HCT116 (cell line): ENCODE measurements at regions not wholly inside any gene's neighbourhood (a gene's known extent, or its start where the extent isn't known, plus 50 kb on each side); places are given as distances from the start of the nearest gene placed in this dataset.

Experiments
- ATAC-seq: fragments of 200-7000 bp; cut with Tn5 transposase; 2 replicates; pipeline ENCODE4 v1.9.1; 2020; ENCODE audit warnings: mild to moderate bottlenecking, moderate library complexity
- BruUV-seq: library from RNA; stranded (reverse); fragments of 400-500 nt; replicated peaks from 2 replicates; lab custom pipeline; 2021; lab: Mats Ljungman, UMichigan
- CTCF ChIA-PET: fragments of 300-600 bp; sonication (Branson Sonifier 250); formaldehyde crosslinking; loops from one replicate; lab custom pipeline; 2021; ENCODE audit warnings: antibody characterized with exemption; lab: Charles Lee
- POLR2A ChIA-PET: fragments of 300-600, 350-600 bp; sonication (Branson Sonifier 250); formaldehyde crosslinking; loops from one replicate; lab custom pipeline; 2021; ENCODE audit warnings: antibody characterized with exemption; lab: Charles Lee
- RAD21 ChIA-PET, 2 experiments: fragments of 300-600 bp; sonication (Branson Sonifier 250); formaldehyde crosslinking; loops; one replicate each; lab custom pipeline; 2023; ENCODE audit warnings: low total read pairs in 2 of 2; ENCODE audit not compliant: uncharacterized antibody in 2 of 2, unreplicated experiment in 2 of 2, low non-redundant PET in 1 of 2; lab: Charles Lee
- DNase-seq: peaks from one replicate; pipeline ENCODE4 v3.0.0-alpha.2; 2010; ENCODE audit warnings: low read depth, low spot score
- H2AFZ ChIP-seq: fragments of 200-600 bp; shearing (Covaris generic), sonication (generic); 2 replicates; pipeline ENCODE4 v1.6.1; 2017; ENCODE audit warnings: low read depth, mixed run types, mixed read lengths, antibody characterized with exemption, low read length; ENCODE audit not compliant: poor library complexity, severe bottlenecking
- H3K27ac ChIP-seq: 2 replicates; pipeline ENCODE4 v1.5.1; 2012; ENCODE audit warnings: low read depth, low read length
- H3K27me3 ChIP-seq: fragments of 200-600 bp; sonication (generic); 2 replicates; pipeline ENCODE4 v1.6.1; 2016; ENCODE audit warnings: mixed run types, low read length, mixed read lengths; ENCODE audit not compliant: insufficient read depth
- H3K36me3 ChIP-seq, 2 experiments: fragments of 200-500 bp in 1 of 2; fragments of 200-600 bp in 1 of 2; sonication (Bioruptor generic) in 1 of 2; sonication (generic) in 1 of 2; 2 replicates each; pipeline versions ENCODE4 v1.5.1 to v1.6.1; 2014 to 2016; ENCODE audit warnings: low read length in 2 of 2, inconsistent platforms in 1 of 2, mixed read lengths in 1 of 2, mixed run types in 1 of 2; ENCODE audit not compliant: insufficient read depth in 2 of 2, control insufficient read depth in 1 of 2
- H3K4me1 ChIP-seq, 2 experiments: fragments of 200-600 bp in 1 of 2; sonication (generic) in 1 of 2; 2 replicates each; pipeline versions ENCODE4 v1.5.1 to v1.6.1; 2012 to 2017; ENCODE audit warnings: low read length in 2 of 2, inconsistent platforms in 1 of 2, mild to moderate bottlenecking in 1 of 2, mixed read lengths in 1 of 2, mixed run types in 1 of 2, moderate library complexity in 1 of 2; ENCODE audit not compliant: insufficient read depth in 2 of 2, control insufficient read depth in 1 of 2
- H3K4me2 ChIP-seq: fragments of 200-600 bp; sonication (generic); 2 replicates; pipeline ENCODE4 v1.6.1; 2017; ENCODE audit warnings: mixed run types, low read length, mixed read lengths
- H3K4me3 ChIP-seq, 2 experiments: fragments of 200-600 bp in 1 of 2; sonication (generic) in 1 of 2; replicated peaks in 1 of 2; 2 replicates each; pipeline ENCODE4 v1.5.1; 2011 to 2016; ENCODE audit warnings: low read length in 2 of 2, control low read depth in 1 of 2, low read depth in 1 of 2, mild to moderate bottlenecking in 1 of 2, mixed read lengths in 1 of 2, mixed run types in 1 of 2
- H3K79me2 ChIP-seq: fragments of 200-600 bp; sonication (generic); 2 replicates; pipeline ENCODE4 v1.6.1; 2017; ENCODE audit warnings: mild to moderate bottlenecking, mixed run types, low read length, moderate library complexity, mixed read lengths; ENCODE audit not compliant: insufficient read depth
- H3K9ac ChIP-seq: fragments of 200-600 bp; sonication (generic); 2 replicates; pipeline ENCODE4 v1.6.1; 2016; ENCODE audit warnings: low read length, mixed read lengths
- H3K9me2 ChIP-seq: fragments of 200-600 bp; sonication (generic), shearing (Covaris generic); 2 replicates; pipeline ENCODE4 v1.6.1; 2017; ENCODE audit warnings: mixed run types, mild to moderate bottlenecking, moderate library complexity; ENCODE audit not compliant: insufficient read depth
- H3K9me3 ChIP-seq, 2 experiments: fragments of 200-500 bp in 1 of 2; fragments of 200-600 bp in 1 of 2; sonication (Bioruptor generic) in 1 of 2; sonication (generic) in 1 of 2; 2 replicates each; pipeline ENCODE4 v1.6.1; 2014 to 2017; ENCODE audit warnings: low read length in 2 of 2, mixed read lengths in 2 of 2, inconsistent platforms in 1 of 2, low read depth in 1 of 2, mild to moderate bottlenecking in 1 of 2, mixed run types in 1 of 2, moderate library complexity in 1 of 2; ENCODE audit not compliant: control insufficient read depth in 1 of 2, insufficient read depth in 1 of 2
- H4K20me1 ChIP-seq: fragments of 200-600 bp; sonication (generic), shearing (Covaris generic); 2 replicates; pipeline ENCODE4 v1.6.1; 2017; ENCODE audit warnings: mixed run types, mild to moderate bottlenecking, moderate library complexity; ENCODE audit not compliant: insufficient read depth
- EZH2 ChIP-seq: fragments of 200-600 bp; sonication (generic); IDR thresholded peaks from 2 replicates; pipeline ENCODE4 v1.6.1; 2017; ENCODE audit warnings: antibody characterized with exemption, mixed run types
- FOSL1 ChIP-seq: IDR thresholded peaks from 2 replicates; pipeline ENCODE4 v1.6.1; 2012; ENCODE audit warnings: low read depth
- POLR2AphosphoS5 ChIP-seq: IDR thresholded peaks from 2 replicates; pipeline ENCODE4 v1.6.1; 2011; ENCODE audit warnings: mild to moderate bottlenecking, low read depth, low read length, moderate library complexity
- REST ChIP-seq: IDR thresholded peaks from 2 replicates; pipeline ENCODE4 v1.6.1; 2012; ENCODE audit warnings: low read depth
- YY1 ChIP-seq: IDR thresholded peaks from 2 replicates; pipeline ENCODE4 v1.6.1; 2011; ENCODE audit warnings: low read length, low read depth, moderate library complexity, mild to moderate bottlenecking; ENCODE audit not compliant: insufficient replicate concordance; ENCODE audit errors: extremely low read depth
- ZFX ChIP-seq: fragments of 450-650 bp; IDR thresholded peaks from 2 replicates; pipeline ENCODE4 v1.6.1; 2017
- ZNF274 ChIP-seq: fragments of 200-500 bp; sonication (Bioruptor generic); IDR thresholded peaks from 2 replicates; pipeline ENCODE4 v1.6.1; 2014; ENCODE audit warnings: mild to moderate bottlenecking, low read depth, low read length, inconsistent platforms
- intact Hi-C: fragments of 100-400 bp; cut with micrococcal nuclease; formaldehyde crosslinking; loops from 2 replicates; pipeline ENCODE4 v1.10.0; 2022
- TF ChIP-seq, protein P1 (sequence below): IDR thresholded peaks from 2 replicates; pipeline ENCODE4 v1.6.1; 2012

GRCh38 chr4:24643774-24644520 lies 59.6 kb upstream of the DHX15 start:
- Histone ChIP-seq H3K4me2 (0 out of 2 replicates have a peak overlapping the region, but pooled peaks have one; percentile 50), H3K4me1 (peaks cover 7 to 13% of the 10 kb centered on the region in 2 experiments; a peak in 3 of 4 replicates), H3K27ac (no peak overlapping the region), H2AFZ (no peak overlapping the region), H4K20me1 (no peaks in the 10 kb centered on the region), H3K9ac (no peak overlapping the region), H3K36me3 (no peaks in the 10 kb centered on the region), H3K27me3 (no peaks in the 10 kb centered on the region), H3K9me3 (no peaks in the 10 kb centered on the region), H3K79me2 (no peaks in the 10 kb centered on the region), H3K4me3 (no peak overlapping the region), H3K9me2 (no peaks in the 10 kb centered on the region)
- TF ChIP-seq EZH2 (no peak), ZNF274 (no peak), POLR2AphosphoS5 (no peak), YY1 (no peak), FOSL1 (no peak), REST (no peak), ZFX (no peak)
- TF ChIP-seq, protein P1, sequence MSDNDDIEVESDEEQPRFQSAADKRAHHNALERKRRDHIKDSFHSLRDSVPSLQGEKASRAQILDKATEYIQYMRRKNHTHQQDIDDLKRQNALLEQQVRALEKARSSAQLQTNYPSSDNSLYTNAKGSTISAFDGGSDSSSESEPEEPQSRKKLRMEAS: no peak
- RAD21 ChIA-PET: no interaction called here
- BruUV-seq: no TSS peak
- CTCF ChIA-PET: no interaction called here
- DNase-seq (no peak), ATAC-seq (no peak)
- intact Hi-C loops: no loop called here
- POLR2A ChIA-PET: no interaction called here
